ENCODE measurements at regions not wholly inside any gene's neighbourhood (a gene's known extent, or its start where the extent isn't known, plus 50 kb on each side); places are given as distances from the start of the nearest gene placed in this dataset.

DNA sequence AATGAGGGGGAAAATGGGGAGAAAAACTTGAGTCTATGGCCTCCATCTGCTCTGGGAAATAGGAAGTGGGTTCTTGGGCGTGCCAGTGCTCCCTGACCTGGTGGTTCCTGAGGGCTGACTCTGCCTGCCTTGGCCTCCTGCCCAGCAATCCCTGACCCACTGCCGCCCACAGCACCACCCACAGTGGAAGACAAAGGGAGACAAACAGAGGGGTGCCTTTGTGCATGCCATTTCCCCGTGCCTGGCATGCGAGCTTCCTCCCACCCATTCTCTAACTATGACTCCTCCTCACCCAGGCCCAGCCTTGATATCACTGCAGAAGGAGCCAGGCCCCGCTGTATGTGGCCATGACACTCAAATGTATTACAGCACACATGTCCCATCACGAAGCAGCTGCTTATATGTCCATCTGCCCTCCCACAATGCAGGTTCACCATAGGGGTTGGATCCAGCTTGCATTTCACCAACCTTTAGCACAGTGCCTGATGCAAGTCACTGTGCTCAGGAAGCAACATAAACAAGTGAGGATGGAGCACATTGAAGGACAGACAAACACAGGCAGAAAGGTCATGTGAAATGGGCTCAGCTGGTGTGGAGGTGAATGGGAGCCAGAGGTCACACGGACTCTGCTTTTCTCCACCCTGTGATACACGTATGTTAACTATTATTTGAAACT, 84.4 kb downstream of the ADRB2 start:
- Histone ChIP-seq H3K9me3 (ENCODE audit: low read depth) (no peaks in the 10 kb centered on the region), H3K79me2 (ENCODE audit: insufficient read depth) (no peaks in the 10 kb centered on the region), H3K9me2 (ENCODE audit: insufficient read depth) (no peaks in the 10 kb centered on the region), H3K36me3 (ENCODE audit: low read depth) (no peaks in the 10 kb centered on the region), H3K9ac (no peak overlapping the region), H3K27ac (no peak overlapping the region; the same call in 1 of the 2 replicates), H4K20me1 (ENCODE audit: insufficient read depth) (no peaks in the 10 kb centered on the region), H3K4me1 (ENCODE audit: insufficient read depth) (peaks cover 45% of the 10 kb centered on the region), H3K4me2 (ENCODE audit: unreplicated experiment) (no peak overlapping the region), H3K4me3 (no peak overlapping the region), H3K27me3 (replicated peaks; ENCODE audit: insufficient read depth) (no peaks in the 10 kb centered on the region), H3F3A (ENCODE audit: insufficient read depth) (peaks cover 34% of the 10 kb centered on the region), H2AFZ (peak overlapping the region; percentile 13; the same call in 1 of the 2 replicates)
- TF ChIP-seq EZH2phosphoT487 (IDR thresholded peaks at IDR 0.05; ENCODE audit: insufficient read depth, low read depth) (no peak), EZH2 (IDR thresholded peaks at IDR 0.05; ENCODE audit: insufficient read depth, poor library complexity, severe bottlenecking) (no peak)
- WGBS, 2 experiments (ENCODE audit: low coverage in 1 of 2, low lambda C conversion rate in 2 of 2, missing lambda C conversion rate in 2 of 2): 64 to 69% methylated on average over 8 of the region's 8 CpGs
- in situ Hi-C loops (cut with MboI): no loop called here
- peak; percentile 54 for DNase-seq

DNA sequence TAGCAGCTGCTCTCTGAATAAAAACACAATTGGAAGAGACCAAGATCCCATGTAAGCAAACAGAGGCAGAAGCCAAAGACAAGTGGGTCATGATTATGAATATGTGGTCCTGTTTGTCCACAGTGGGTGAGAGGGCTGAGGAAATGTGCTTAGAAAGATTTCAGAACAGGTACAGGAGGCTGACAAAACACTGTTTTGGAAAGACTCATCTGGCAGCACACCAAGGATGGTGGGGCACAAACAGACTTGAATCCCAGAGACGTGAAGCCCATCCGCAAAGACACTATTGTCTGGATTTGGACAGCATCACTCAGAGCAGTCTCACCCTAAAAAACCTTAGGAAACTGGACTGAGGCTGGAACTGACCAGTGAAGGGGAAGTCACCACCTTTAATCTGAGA, 85.0 kb downstream of the ADRB2 start:
- Histone ChIP-seq H3K9ac (no peak overlapping the region), H3K27me3 (replicated peaks; ENCODE audit: insufficient read depth) (no peaks in the 10 kb centered on the region), H3K36me3 (ENCODE audit: low read depth) (no peaks in the 10 kb centered on the region), H3K4me2 (ENCODE audit: unreplicated experiment) (no peak overlapping the region), H3K4me1 (ENCODE audit: insufficient read depth) (peaks cover 45% of the 10 kb centered on the region), H2AFZ (no peak overlapping the region), H3F3A (ENCODE audit: insufficient read depth) (peaks cover 39% of the 10 kb centered on the region), H3K9me3 (ENCODE audit: low read depth) (no peaks in the 10 kb centered on the region), H3K9me2 (ENCODE audit: insufficient read depth) (no peaks in the 10 kb centered on the region), H3K27ac (no peak overlapping the region; the same call in 1 of the 2 replicates), H4K20me1 (ENCODE audit: insufficient read depth) (no peaks in the 10 kb centered on the region), H3K4me3 (no peak overlapping the region), H3K79me2 (ENCODE audit: insufficient read depth) (no peaks in the 10 kb centered on the region)
- 100% methylated on average over 2 of the region's 2 CpGs for WGBS, 2 experiments (ENCODE audit: low coverage in 1 of 2, low lambda C conversion rate in 2 of 2, missing lambda C conversion rate in 2 of 2)
- DNase-seq: no peak
- no peak for TF ChIP-seq EZH2 (IDR thresholded peaks at IDR 0.05; ENCODE audit: insufficient read depth, poor library complexity, severe bottlenecking)
- no peak for TF ChIP-seq EZH2phosphoT487 (IDR thresholded peaks at IDR 0.05; ENCODE audit: insufficient read depth, low read depth)
- in situ Hi-C loops (cut with MboI): no loop called here

DNA sequence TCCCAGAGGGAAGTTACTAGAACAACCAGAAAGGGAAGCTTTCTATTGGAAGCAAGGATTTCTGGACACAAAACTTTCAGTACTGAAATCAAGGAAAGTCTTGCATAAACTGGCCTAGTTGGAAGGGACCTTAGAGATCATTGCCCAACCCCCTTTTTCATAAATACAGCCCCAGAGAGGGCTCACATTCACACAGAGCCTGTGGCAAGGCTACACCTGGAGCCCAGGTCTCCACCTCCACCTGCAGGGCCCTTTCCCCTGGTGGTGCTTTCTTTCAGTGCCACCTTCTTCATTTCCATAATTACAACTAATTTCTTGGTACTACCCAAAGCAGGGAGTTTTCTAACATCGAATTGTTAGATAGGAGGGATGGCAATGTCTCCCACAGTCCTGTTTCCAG, 85.7 kb downstream of the ADRB2 start:
- peak; percentile 19 for DNase-seq
- Histone ChIP-seq H2AFZ (peak overlapping the region; percentile 55), H3K27me3 (replicated peaks; ENCODE audit: insufficient read depth) (no peaks in the 10 kb centered on the region), H3K4me1 (ENCODE audit: insufficient read depth) (peaks cover 45% of the 10 kb centered on the region), H3K79me2 (ENCODE audit: insufficient read depth) (no peaks in the 10 kb centered on the region), H4K20me1 (ENCODE audit: insufficient read depth) (no peaks in the 10 kb centered on the region), H3K9me2 (ENCODE audit: insufficient read depth) (no peaks in the 10 kb centered on the region), H3K36me3 (ENCODE audit: low read depth) (no peaks in the 10 kb centered on the region), H3K27ac (peak overlapping the region; percentile 90), H3F3A (ENCODE audit: insufficient read depth) (peaks cover 41% of the 10 kb centered on the region), H3K9ac (peak overlapping the region; percentile 67), H3K4me3 (no peak overlapping the region), H3K9me3 (ENCODE audit: low read depth) (no peaks in the 10 kb centered on the region), H3K4me2 (ENCODE audit: unreplicated experiment) (peak overlapping the region; percentile 56)
- in situ Hi-C loops (cut with MboI): no loop called here
- TF ChIP-seq EZH2 (IDR thresholded peaks at IDR 0.05; ENCODE audit: insufficient read depth, poor library complexity, severe bottlenecking): no peak
- no peak for TF ChIP-seq EZH2phosphoT487 (IDR thresholded peaks at IDR 0.05; ENCODE audit: insufficient read depth, low read depth)
- 100% methylated on average over 1 of the region's 1 CpG for WGBS, 2 experiments (ENCODE audit: low coverage in 1 of 2, low lambda C conversion rate in 2 of 2, missing lambda C conversion rate in 2 of 2)

DNA sequence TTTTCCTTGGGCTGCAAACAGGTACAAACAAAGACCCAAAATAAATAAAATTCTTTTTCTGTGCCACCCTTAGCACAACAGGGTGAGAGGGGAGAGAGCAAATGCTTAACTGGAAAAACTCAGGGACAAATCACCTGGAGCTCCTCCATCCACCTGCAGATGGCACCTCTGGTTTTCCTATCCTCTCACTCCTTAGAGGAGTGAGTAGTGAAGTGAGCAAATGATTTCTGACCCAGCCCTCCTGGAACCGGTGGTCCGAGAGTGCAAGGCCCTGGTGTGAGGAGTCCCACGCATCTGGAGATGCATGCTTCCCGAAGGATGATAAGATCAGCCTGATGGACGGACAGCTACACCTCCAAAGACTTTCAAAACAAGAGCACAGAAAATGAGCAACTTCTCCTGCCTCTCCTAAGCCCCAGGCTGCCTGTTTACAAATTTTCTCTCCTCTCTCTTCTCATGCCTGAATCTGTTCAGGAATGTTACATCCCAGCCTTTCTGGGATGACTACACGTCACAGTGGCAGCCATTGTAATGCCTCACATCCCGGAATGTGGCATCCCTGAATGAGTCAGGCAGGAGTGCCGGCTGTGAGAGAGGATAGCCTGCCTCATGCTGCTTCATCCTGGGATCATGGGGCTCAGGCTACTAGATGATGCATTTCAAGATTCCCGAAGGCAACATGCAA, 86.4 kb downstream of the ADRB2 start:
- Histone ChIP-seq H3K9me3 (ENCODE audit: low read depth) (no peaks in the 10 kb centered on the region), H3K27ac (peak overlapping the region; percentile 90), H3K9me2 (ENCODE audit: insufficient read depth) (no peaks in the 10 kb centered on the region), H3K36me3 (ENCODE audit: low read depth) (no peaks in the 10 kb centered on the region), H3K79me2 (ENCODE audit: insufficient read depth) (no peaks in the 10 kb centered on the region), H3K9ac (peak overlapping the region; percentile 67), H3F3A (ENCODE audit: insufficient read depth) (peaks cover 41% of the 10 kb centered on the region), H3K4me2 (ENCODE audit: unreplicated experiment) (peak overlapping the region; percentile 56), H4K20me1 (ENCODE audit: insufficient read depth) (no peaks in the 10 kb centered on the region), H2AFZ (peak overlapping the region; percentile 55), H3K27me3 (replicated peaks; ENCODE audit: insufficient read depth) (no peaks in the 10 kb centered on the region), H3K4me3 (peak overlapping the region; percentile 35), H3K4me1 (ENCODE audit: insufficient read depth) (peaks cover 45% of the 10 kb centered on the region)
- 12 to 14% methylated on average over 9 of the region's 9 CpGs for WGBS, 2 experiments (ENCODE audit: low coverage in 1 of 2, low lambda C conversion rate in 2 of 2, missing lambda C conversion rate in 2 of 2)
- in situ Hi-C loops (cut with MboI): no loop called here
- peak; percentile 99 for DNase-seq
- no peak for TF ChIP-seq EZH2 (IDR thresholded peaks at IDR 0.05; ENCODE audit: insufficient read depth, poor library complexity, severe bottlenecking)

Data from GM23248 (cell line).